Body of pancreas (tissue), 4 donors: ENCODE measurements at regions not wholly inside any gene's neighbourhood (a gene's known extent, or its start where the extent isn't known, plus 50 kb on each side); places are given as distances from the start of the nearest gene placed in this dataset.

Experiments used
- ATAC-seq: fragments of 150-250 bp; one replicate; pipeline ENCODE4 v1.9.1; 2016
- DNase-seq, 4 donors: peaks; one replicate each; pipeline ENCODE4 v3.0.0-alpha.2; 2019
- H3K27ac ChIP-seq, 4 donors: fragments of 200-600 bp; sonication (generic); 1 replicate in 3 of 4; 2 replicates in 1 of 4; pipeline versions ENCODE4 v1.5.1 to v1.6.1; 2016 to 2019; ENCODE audit warnings: mild to moderate bottlenecking in 1 of 4, mixed read lengths in 1 of 4, moderate library complexity in 1 of 4
- H3K27me3 ChIP-seq, 2 donors: fragments of 200-600 bp; sonication (generic); one replicate each; pipeline ENCODE4 v1.6.0; 2016; ENCODE audit warnings: mild to moderate bottlenecking in 1 of 2
- H3K36me3 ChIP-seq, 2 donors: fragments of 200-600 bp; sonication (generic); replicated peaks in 1 of 2; 2 replicates each; pipeline ENCODE4 v1.5.1; 2016; ENCODE audit warnings: low read depth in 2 of 2; ENCODE audit not compliant: insufficient read depth in 1 of 2
- H3K4me1 ChIP-seq: fragments of 200-600 bp; sonication (generic); one replicate; pipeline ENCODE4 v1.6.0; 2016
- H3K4me3 ChIP-seq, 2 donors: fragments of 200-600 bp; sonication (generic); 1 replicate in 1 of 2; 2 replicates in 1 of 2; pipeline ENCODE4 v1.5.1; 2016 to 2019
- H3K9me3 ChIP-seq, 3 donors: fragments of 200-600 bp; sonication (generic); 1 replicate in 2 of 3; 2 replicates in 1 of 3; pipeline ENCODE4 v1.5.1; 2016
- CTCF ChIP-seq, 7 experiments: fragments of 450-650 bp in 4 of 7; fragments of 200-600 bp in 3 of 7; sonication (generic) in 3 of 7; IDR thresholded peaks; one replicate each; pipeline ENCODE4 v1.5.1; 2016 to 2019; ENCODE audit warnings: antibody characterized with exemption in 7 of 7
- POLR2A ChIP-seq, 3 donors: fragments of 450-650 bp; IDR thresholded peaks; one replicate each; pipeline ENCODE4 v1.6.1; 2016; ENCODE audit warnings: antibody characterized with exemption in 3 of 3, mild to moderate bottlenecking in 2 of 3
- WGBS, 2 donors: methylation state at CpG; one replicate each; pipeline ENCODE4 v1.1.5; 2017; 5-methylcytosine and 5-hydroxymethylcytosine counted together
- intact Hi-C: fragments of 100-400 bp; cut with DNase I; formaldehyde crosslinking; loops from one replicate; pipeline ENCODE4 v1.15.1; 2023

DNA sequence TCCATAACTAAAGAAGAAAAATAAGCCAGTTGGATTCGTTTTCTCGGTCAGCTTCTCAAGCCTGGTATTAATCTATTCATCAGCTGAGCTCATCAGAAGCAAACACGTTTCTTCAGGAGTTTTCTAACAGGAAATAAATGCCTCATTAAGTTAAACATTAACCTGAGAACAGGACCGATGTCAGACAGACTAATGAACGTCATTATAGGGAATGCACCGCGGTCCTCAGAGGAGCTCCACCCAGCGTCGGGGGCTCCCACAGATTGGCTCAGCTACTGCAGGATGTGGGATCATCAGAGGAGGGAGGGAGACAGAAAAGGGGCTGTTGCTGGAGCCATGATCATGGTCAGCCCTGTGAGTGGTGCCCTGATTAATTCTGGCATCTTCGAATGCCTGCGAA lies 615.4 kb downstream of the PTPRU start:
- intact Hi-C loops, result no loop called here
- TF ChIP-seq CTCF (IDR thresholded peaks at IDR 0.05), result no peak
- TF ChIP-seq POLR2A (IDR thresholded peaks at IDR 0.05), result no peak
- H3K9me3 ChIP-seq, result no peaks in the 10 kb centered on the region
- H3K36me3 ChIP-seq, result no peaks in the 10 kb centered on the region
- peaks cover 0 to 4% of the 10 kb centered on the region in 2 donors for H3K27me3 ChIP-seq
- no peak overlapping the region for H3K27ac ChIP-seq
- ATAC-seq (peak; percentile 66), DNase-seq (peak in 2 of 4 donors; percentile 13 to 24)
- peaks cover 5% of the 10 kb centered on the region for H3K4me1 ChIP-seq
- no peak overlapping the region for H3K4me3 ChIP-seq
- 12 to 21% methylated on average over 5 to 11 of the region's 11 CpGs for WGBS, 2 donors

DNA sequence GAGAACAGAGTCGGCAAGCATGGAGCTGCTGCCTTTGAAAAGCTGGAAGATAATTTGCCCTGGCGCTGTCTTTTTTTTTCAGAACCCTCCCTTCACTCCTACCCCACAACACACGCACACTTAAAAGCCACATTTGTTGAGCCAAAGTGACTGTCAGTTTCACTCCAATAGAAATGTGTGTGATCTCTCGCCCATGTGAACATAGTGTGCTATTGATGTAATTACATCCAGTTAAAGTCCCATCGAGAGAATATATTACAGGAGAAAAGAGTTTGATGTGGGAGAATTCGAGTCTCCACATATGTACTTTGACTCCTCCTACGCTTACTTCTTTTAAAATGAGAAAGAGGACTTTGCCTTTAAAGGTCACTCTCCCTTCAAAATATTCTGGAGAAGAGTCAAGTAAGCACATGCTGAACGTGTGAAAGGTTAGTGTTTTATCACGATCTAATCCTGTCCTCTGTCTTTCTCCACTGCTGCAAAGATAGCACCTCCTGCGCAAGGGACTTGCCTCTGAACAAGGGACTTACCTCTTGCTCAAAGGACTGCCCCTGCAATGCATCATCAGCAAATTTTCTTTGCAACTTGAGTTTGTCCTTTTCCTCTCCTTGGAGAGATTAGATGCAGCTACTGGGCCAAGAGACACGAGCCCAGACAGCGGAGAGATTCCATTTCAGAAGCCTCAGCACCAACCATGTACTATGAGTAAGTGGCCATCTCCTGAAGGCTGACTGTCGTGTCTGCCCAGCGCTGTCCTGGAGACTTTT lies 613.9 kb downstream of the PTPRU start:
- WGBS, 2 donors, result 48 to 50% methylated on average over 14 of the region's 14 CpGs
- no peak for TF ChIP-seq POLR2A (IDR thresholded peaks at IDR 0.05)
- no peak for TF ChIP-seq CTCF (IDR thresholded peaks at IDR 0.05)
- no peak for DNase-seq

GRCh38 chr1:29849038-29849750 lies 612.9 kb downstream of the PTPRU start:
- TF ChIP-seq POLR2A (IDR thresholded peaks at IDR 0.05), result no peak
- peak in 3 of 7 experiments; percentile 19 to 26 (median 20) for TF ChIP-seq CTCF (IDR thresholded peaks at IDR 0.05)
- WGBS, 2 donors, result 51 to 53% methylated on average over 10 of the region's 10 CpGs
- no peaks in the 10 kb centered on the region for H3K9me3 ChIP-seq
- H3K27ac ChIP-seq, result no peak overlapping the region
- H3K36me3 ChIP-seq, result no peaks in the 10 kb centered on the region
- no peak overlapping the region for H3K4me3 ChIP-seq
- intact Hi-C loops, result no loop called here
- peak in 3 of 4 donors; percentile 26 to 39 (median 29) for DNase-seq
- no peak for ATAC-seq
- peaks cover 5% of the 10 kb centered on the region for H3K4me1 ChIP-seq
- H3K27me3 ChIP-seq, result peaks cover 0 to 4% of the 10 kb centered on the region in 2 donors

More for the DNA sequence above, 613.9 kb downstream of the PTPRU start:
- intact Hi-C loops, result no loop called here
- peaks cover 5% of the 10 kb centered on the region for H3K4me1 ChIP-seq
- no peaks in the 10 kb centered on the region for H3K36me3 ChIP-seq
- H3K27me3 ChIP-seq, result peaks cover 0 to 4% of the 10 kb centered on the region in 2 donors
- H3K9me3 ChIP-seq, result no peaks in the 10 kb centered on the region
- no peak overlapping the region for H3K27ac ChIP-seq
- no peak overlapping the region for H3K4me3 ChIP-seq
- no peak for ATAC-seq

GRCh38 chr1:29845910-29846309 lies 609.6 kb downstream of the PTPRU start:
- intact Hi-C loops, result no loop called here
- H3K27ac ChIP-seq, result no peak overlapping the region
- peaks cover 0 to 8% (median 0%) of the 10 kb centered on the region in 3 donors for H3K9me3 ChIP-seq
- H3K4me1 ChIP-seq, result no peaks in the 10 kb centered on the region
- TF ChIP-seq POLR2A (IDR thresholded peaks at IDR 0.05) (no peak), CTCF (IDR thresholded peaks at IDR 0.05) (no peak)
- WGBS, 2 donors, result 28 to 31% methylated on average over 12 of the region's 12 CpGs
- no peaks in the 10 kb centered on the region for H3K36me3 ChIP-seq
- peaks cover 0 to 4% of the 10 kb centered on the region in 2 donors for H3K27me3 ChIP-seq
- no peak overlapping the region for H3K4me3 ChIP-seq
- DNase-seq (no peak), ATAC-seq (no peak)
